ENCODE measurements at regions not wholly inside any gene's neighbourhood (a gene's known extent, or its start where the extent isn't known, plus 50 kb on each side); places are given as distances from the start of the nearest gene placed in this dataset.

- TF ChIP-seq CTBP1 (IDR thresholded peaks at IDR 0.05; ENCODE audit: borderline replicate concordance) (no peak), BHLHE40 (IDR thresholded peaks at IDR 0.05; ENCODE audit: borderline replicate concordance) (no peak), FOXM1 (IDR thresholded peaks at IDR 0.05; ENCODE audit: borderline replicate concordance) (no peak), NFRKB (IDR thresholded peaks at IDR 0.05) (no peak), ELF4 (IDR thresholded peaks at IDR 0.05) (no peak), PKNOX1 (IDR thresholded peaks at IDR 0.05) (no peak), SP1 (IDR thresholded peaks at IDR 0.05) (no peak), TARDBP (IDR thresholded peaks at IDR 0.05) (no peak), ARNT (IDR thresholded peaks at IDR 0.05) (no peak), FOXA1 (IDR thresholded peaks at IDR 0.05) (no peak), SUZ12 (IDR thresholded peaks at IDR 0.05) (no peak)
Observed at GRCh38 chr13:44229371-44230030, 144.1 kb upstream of the SERP2 start.
